ENCODE measurements at regions not wholly inside any gene's neighbourhood (a gene's known extent, or its start where the extent isn't known, plus 50 kb on each side); places are given as distances from the start of the nearest gene placed in this dataset.
A peak's percentile ranks its signal among the peaks of the same experiment; 100 is the strongest.

- DNase-seq, result no peak
These were observed 174.4 kb downstream of the ICOS start for GRCh38 chr2:204110751-204111516.

DNA sequence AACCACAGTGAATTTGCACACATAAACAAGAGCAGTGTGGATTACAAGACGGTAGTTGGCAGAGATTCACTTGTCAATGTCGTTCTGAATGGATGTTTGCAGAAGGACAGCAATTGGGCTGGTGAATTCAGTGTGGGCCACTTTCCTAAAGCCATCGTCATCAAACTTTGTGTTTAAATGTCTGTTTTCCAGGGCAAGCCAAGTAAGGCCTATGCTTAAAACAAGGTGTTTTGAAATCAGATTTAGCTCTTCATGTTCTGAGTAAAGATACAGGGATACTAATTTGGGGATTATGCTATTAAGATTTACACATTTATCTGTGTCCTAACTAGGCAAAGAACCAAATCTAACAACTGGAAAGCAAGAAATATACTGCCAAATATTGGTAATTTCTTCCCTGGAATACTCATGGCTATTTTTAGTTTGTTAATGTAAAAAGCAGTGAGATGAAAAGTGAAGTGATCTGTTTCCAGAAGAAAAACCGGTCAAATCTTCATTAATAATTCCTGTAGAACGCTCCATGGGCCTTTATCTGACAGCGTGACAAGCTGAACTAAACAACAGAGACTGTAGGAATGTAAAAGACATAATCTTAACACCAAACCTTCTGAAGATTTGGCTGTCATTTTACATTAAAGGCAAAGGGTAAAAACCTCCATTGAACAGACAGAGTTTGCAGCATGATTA is 175.7 kb downstream of the ICOS start:
- no peak for DNase-seq

- DNase-seq, result no peak
These were observed 178.0 kb downstream of the ICOS start for GRCh38 chr2:204114295-204115136.

- no peak for DNase-seq
These were observed 178.8 kb downstream of the ICOS start for GRCh38 chr2:204115137-204116056.

DNA sequence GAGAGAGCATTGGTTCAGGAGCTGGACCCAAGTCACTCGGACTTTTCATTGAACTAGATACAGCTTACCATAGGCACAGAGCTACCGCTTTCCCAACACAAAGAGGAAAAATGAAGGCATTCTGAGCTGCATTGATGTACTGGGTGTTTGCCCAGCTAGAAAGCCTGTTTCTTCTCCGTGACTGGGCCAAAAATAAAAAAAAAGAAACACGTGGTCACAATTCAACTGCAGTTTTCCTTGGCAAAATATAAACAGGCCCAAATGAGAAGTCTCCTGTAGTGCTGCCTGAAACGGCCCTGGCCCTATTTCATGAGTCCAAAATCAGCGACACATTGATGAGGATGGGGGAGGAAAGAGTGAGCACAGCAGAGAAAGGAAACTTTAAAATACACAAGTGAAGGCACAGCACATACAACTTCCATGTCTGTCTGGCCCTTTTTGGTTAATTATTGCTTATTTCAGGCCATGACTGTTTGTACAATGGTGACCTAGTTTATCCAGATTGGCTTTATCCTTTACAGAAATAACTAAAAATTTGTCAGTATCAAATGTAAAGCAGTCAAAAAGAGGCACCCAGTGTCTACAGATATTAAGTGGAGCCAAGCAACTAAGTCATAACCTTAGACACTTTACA is 179.7 kb downstream of the ICOS start:
- no peak for DNase-seq

- DNase-seq, result no peak
These were observed 185.9 kb downstream of the ICOS start for GRCh38 chr2:204122425-204122824.

DNA sequence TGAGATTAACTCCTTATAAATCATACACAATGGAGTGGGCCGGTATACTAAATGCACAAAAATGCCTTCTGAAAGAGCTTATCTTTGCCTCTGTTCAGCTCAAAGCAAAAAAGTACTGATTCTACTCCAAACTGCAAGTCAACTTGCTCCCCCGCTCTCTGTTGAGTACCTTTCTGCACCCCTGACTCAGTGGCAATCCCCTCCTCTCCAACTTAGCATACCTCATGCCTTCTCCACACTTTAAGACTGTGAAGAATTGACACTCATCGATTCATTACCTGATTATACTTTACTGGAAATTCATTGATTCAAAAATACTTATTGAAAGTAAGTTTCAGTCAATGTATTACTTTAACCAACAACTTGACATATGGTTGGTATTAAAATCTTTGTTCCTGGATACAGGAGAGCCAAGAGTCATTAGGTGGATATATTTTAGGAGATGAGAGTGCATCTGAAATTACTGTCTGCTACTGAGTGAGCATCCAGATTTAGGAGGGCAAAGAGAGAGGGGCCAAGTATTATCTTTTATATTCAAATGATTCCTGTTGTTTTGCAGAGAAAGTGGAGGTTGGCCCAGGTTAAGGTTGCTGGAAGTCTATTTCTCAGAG is 187.7 kb downstream of the ICOS start:
- DNase-seq, result no peak

DNA sequence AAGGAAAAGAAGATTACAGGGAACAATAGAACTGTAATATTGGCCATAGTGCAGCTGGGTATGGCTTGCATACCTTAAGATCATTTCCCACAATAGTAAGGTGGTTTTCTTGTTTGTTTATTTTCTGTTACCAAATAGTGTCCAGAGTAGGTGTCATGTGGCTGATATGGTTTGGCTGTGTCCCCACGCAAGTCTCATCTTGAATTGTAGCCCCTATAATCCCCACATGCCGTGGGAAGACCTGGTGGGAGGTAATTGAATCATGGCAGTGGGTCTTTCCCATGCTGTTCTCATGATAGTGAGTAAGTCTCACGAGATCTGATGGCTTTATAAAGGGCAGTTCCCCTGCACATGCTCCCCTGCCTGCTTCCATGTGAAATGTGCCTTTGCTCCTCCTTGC is 190.1 kb downstream of the ICOS start:
- DNase-seq, result no peak

GRCh38 chr2:204127238-204127637 is 190.7 kb downstream of the ICOS start:
- no peak for DNase-seq

DNA sequence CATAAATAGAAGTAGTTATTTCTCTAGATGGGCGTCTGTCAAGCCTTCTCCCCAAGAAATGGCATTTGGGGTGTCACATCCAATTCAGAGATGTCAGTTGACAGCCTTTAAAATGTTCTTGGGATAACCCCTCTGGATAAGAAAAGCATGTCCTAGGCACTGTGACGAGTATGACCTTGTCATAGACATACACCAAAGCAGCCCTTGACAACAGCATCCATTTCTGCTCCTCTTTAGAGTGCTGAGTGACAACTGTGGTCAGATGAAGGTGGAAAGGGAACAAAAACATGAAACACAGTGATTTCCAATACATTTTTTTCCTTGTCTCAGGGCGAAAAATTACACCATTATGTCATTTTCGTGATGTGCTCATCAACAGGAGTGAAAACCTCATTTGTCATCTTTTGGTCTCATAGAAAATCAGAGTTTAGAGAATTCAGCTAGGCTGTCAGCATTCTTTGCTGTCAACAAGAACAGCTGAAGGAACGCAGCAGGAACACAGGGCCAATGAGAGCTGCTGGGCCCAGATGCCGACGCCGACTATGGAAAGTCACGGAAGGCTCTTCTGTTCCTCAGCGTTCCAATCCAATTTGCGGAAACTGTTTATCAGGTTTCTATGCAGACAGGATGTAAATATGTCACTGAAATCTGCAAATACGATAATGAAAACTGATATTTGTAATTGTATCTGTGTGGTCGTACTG is 193.2 kb downstream of the ICOS start:
- no peak for DNase-seq

GRCh38 chr2:204131621-204132020 is 195.1 kb downstream of the ICOS start:
- no peak for DNase-seq

DNA sequence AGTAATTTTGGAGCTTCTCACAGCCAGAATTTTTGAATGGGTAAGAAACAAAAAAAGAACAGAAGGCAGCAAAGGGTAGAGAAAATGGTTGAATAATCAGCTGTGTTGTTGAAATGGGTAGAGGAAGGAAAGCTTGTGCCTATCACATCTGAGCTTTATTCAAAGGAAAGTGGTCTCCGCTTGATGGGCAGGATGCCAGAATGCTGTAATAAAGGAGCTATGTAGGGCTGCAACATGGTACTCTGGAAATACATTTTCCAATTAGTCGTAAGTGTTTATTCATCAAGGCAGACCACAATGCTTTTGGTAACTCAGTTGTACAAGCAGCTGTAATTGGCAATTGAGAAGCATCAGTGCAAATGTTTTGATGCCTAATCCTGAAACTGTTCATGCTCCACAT is 196.9 kb downstream of the ICOS start:
- DNase-seq, result no peak

GRCh38 chr2:204134421-204134820 is 197.9 kb downstream of the ICOS start:
- DNase-seq, result no peak

DNA sequence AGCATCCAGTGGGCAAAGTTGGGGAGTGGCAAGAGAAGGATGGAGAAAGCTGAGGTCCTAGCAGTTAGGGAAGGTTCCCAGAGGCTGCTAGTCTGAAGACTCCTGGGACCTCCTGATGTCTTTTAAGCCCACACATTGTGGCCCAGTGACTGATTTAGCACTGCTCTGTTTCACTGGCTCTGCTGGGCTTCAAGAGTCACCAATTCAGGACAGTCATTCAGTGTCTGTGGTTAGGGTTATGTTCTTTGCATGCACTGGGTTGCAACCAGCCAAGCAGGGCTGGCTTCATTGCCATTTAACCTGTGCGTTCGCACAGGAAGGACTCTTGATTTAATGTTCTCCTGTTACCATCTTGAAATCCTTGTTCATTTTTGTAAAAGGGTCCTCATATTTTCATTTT is 199.2 kb downstream of the ICOS start:
- no peak for DNase-seq

GRCh38 chr2:204138206-204138605 is 201.6 kb downstream of the ICOS start:
- no peak for DNase-seq

- DNase-seq, result no peak
These were observed 203.7 kb downstream of the ICOS start for GRCh38 chr2:204140246-204140645.

DNA sequence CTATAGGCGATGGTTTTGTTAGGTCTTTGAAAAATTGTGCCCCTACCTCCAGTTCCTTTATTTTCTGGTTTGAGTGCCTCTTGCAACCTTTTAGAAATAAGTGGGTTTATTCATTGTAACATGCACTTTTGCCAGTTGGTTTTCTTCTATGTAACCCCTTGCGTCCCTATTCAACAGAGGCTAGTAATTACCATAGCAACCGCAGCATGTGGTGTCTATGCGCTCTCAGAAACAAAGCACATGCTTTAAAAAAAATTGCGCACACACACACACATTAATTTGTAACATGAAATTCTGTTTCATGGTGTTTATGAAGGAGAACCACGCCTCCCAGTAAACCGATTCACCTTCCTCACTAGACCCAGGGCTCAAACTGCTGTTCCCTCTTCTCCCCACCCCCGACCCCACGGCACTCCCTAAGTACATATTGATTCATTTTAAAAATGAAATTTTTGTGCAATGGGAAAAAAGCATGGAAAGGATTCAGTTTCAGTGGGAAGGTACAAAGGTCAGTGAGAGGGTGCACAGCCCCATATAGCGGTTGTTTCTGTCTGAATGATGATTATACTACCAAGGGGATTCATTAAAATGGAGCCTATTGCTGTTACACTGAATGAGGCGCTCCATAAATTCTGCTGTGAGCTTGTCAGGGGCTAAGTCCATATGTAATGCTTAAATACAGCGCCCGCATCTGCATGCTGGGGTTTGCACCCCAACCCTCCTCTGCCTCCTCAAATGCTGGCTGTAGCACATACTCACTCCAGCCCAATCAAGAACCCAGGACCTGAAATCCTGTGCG is 206.9 kb downstream of the ICOS start:
- DNase-seq, result no peak

DNA sequence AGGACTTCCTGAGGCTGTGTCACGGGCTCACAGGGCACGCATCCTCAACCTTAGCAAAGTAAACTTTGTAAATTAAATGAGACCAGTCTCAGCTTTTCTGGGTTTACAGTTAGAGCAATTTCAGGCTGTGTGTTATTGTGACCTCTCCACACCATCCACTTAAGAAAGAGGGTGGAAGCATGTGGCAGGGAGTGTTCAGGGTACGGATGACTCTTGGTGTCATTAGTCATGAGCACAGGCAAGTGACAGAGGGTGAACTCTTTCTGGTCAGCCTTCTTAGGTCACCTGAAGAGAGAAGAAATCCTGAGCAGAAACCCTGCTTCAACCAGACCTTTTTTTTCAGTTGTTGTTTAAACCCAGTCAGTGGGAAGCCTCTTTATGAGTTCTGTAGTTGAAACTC is 207.9 kb downstream of the ICOS start:
- DNase-seq, result no peak

GRCh38 chr2:204145263-204145751 is 208.7 kb downstream of the ICOS start:
- DNase-seq, result peak; percentile 66

GRCh38 chr2:204145791-204146190 is 209.2 kb downstream of the ICOS start:
- DNase-seq, result no peak

Measured in activated effector memory CD4-positive, alpha-beta T cell treated with Interleukin-2 at 50 U/mL for 16 hours (primary cell).